Mesothelial cell of epicardium (in vitro differentiated cells): ENCODE measurements at regions not wholly inside any gene's neighbourhood (a gene's known extent, or its start where the extent isn't known, plus 50 kb on each side); places are given as distances from the start of the nearest gene placed in this dataset.

Source experiments
- DNase-seq, 2 experiments: peaks; one replicate each; pipeline ENCODE4 v3.0.0; 2021; ENCODE audit warnings: low spot score in 2 of 2; ENCODE audit not compliant: unreplicated experiment in 2 of 2
- H3K27ac Mint-ChIP-seq: 2 replicates; pipeline ENCODE4 v1.8.0; 2021; ENCODE audit warnings: mixed read lengths
- H3K27me3 Mint-ChIP-seq: 2 replicates; pipeline ENCODE4 v1.8.0; 2021; ENCODE audit warnings: low read depth, mixed read lengths
- H3K36me3 Mint-ChIP-seq: 2 replicates; pipeline ENCODE4 v1.8.0; 2021; ENCODE audit warnings: mixed read lengths
- H3K4me1 Mint-ChIP-seq: 2 replicates; pipeline ENCODE4 v1.8.0; 2021; ENCODE audit warnings: mixed read lengths
- H3K4me3 Mint-ChIP-seq: 2 replicates; pipeline ENCODE4 v1.8.0; 2021; ENCODE audit warnings: mild to moderate bottlenecking, moderate library complexity, mixed read lengths
- H3K9me3 Mint-ChIP-seq: 2 replicates; pipeline ENCODE4 v1.8.0; 2021; ENCODE audit warnings: mixed read lengths
- CTCF ChIP-seq: fragments of 200-600 bp; sonication (generic); IDR thresholded peaks from one replicate; pipeline ENCODE4 v1.5.0; 2021; ENCODE audit warnings: antibody characterized with exemption; ENCODE audit not compliant: unreplicated experiment

GRCh38 chr2:200159829-200160781 is 146.4 kb upstream of the SPATS2L start:
- H3K27ac Mint-ChIP-seq = no peak overlapping the region
- no peaks in the 10 kb centered on the region for H3K27me3 Mint-ChIP-seq
- no peak for TF ChIP-seq CTCF
- no peaks in the 10 kb centered on the region for H3K36me3 Mint-ChIP-seq
- no peak for DNase-seq
- H3K4me1 Mint-ChIP-seq = peaks cover 13% of the 10 kb centered on the region
- peaks cover 7% of the 10 kb centered on the region for H3K9me3 Mint-ChIP-seq
- H3K4me3 Mint-ChIP-seq = no peak overlapping the region

- no peak for TF ChIP-seq CTCF
- no peak overlapping the region for H3K4me3 Mint-ChIP-seq
- peaks cover 7% of the 10 kb centered on the region for H3K4me1 Mint-ChIP-seq
- H3K27me3 Mint-ChIP-seq = no peaks in the 10 kb centered on the region
- no peak overlapping the region for H3K27ac Mint-ChIP-seq
- peaks cover 13% of the 10 kb centered on the region for H3K9me3 Mint-ChIP-seq
- no peak for DNase-seq
- H3K36me3 Mint-ChIP-seq = peaks cover 3% of the 10 kb centered on the region
Observed at GRCh38 chr2:200161458-200161857, 145.0 kb upstream of the SPATS2L start.

GRCh38 chr2:200165687-200166086 is 140.8 kb upstream of the SPATS2L start:
- Mint-ChIP-seq H3K4me1 (peaks cover 7% of the 10 kb centered on the region), H3K27me3 (no peaks in the 10 kb centered on the region), H3K36me3 (peaks cover 3% of the 10 kb centered on the region), H3K9me3 (peaks cover 15% of the 10 kb centered on the region), H3K27ac (no peak overlapping the region), H3K4me3 (no peak overlapping the region)
- DNase-seq = no peak
- TF ChIP-seq CTCF = no peak

- no peak for TF ChIP-seq CTCF
- Mint-ChIP-seq H3K36me3 (peaks cover 3% of the 10 kb centered on the region), H3K9me3 (peaks cover 22% of the 10 kb centered on the region), H3K27ac (peak overlapping the region; percentile 0), H3K4me3 (no peak overlapping the region), H3K4me1 (peaks cover 7% of the 10 kb centered on the region), H3K27me3 (no peaks in the 10 kb centered on the region)
- DNase-seq = no peak
Observed at GRCh38 chr2:200168641-200169555, 137.6 kb upstream of the SPATS2L start.

- no peaks in the 10 kb centered on the region for H3K27me3 Mint-ChIP-seq
- H3K4me1 Mint-ChIP-seq = peaks cover 7% of the 10 kb centered on the region
- H3K36me3 Mint-ChIP-seq = peaks cover 3% of the 10 kb centered on the region
- no peak overlapping the region for H3K4me3 Mint-ChIP-seq
- no peak for DNase-seq
- peaks cover 22% of the 10 kb centered on the region for H3K9me3 Mint-ChIP-seq
- no peak for TF ChIP-seq CTCF
- no peak overlapping the region for H3K27ac Mint-ChIP-seq
Observed at GRCh38 chr2:200170221-200170620, 136.3 kb upstream of the SPATS2L start.
